Bronchial epithelial cell (primary cell): ENCODE measurements at regions not wholly inside any gene's neighbourhood (a gene's known extent, or its start where the extent isn't known, plus 50 kb on each side); places are given as distances from the start of the nearest gene placed in this dataset.

Source experiments
- DNase-seq: peaks from one replicate; pipeline ENCODE4 v3.0.0-alpha.2; 2010; ENCODE audit warnings: low read depth
- FAIRE-seq: peaks from 2 replicates; lab custom pipeline; 2011; peaks lifted over from hg19 to GRCh38; lab: Jason Lieb, UNC
- H3K27me3 ChIP-seq: 2 replicates; pipeline ENCODE4 v1.5.1; 2011; ENCODE audit warnings: low read length; ENCODE audit not compliant: control insufficient read depth, insufficient read depth
- H3K36me3 ChIP-seq: 2 replicates; pipeline ENCODE4 v1.5.1; 2011; ENCODE audit warnings: low read length; ENCODE audit not compliant: control insufficient read depth, insufficient read depth
- H3K4me3 ChIP-seq: 2 replicates; pipeline ENCODE4 v1.5.1; 2011; ENCODE audit warnings: mild to moderate bottlenecking, low read depth, low read length, control low read depth
- CTCF ChIP-seq: IDR thresholded peaks from 2 replicates; pipeline ENCODE4 v1.5.1; 2011; ENCODE audit warnings: mild to moderate bottlenecking, moderate library complexity, low read length, control low read depth, inconsistent platforms; ENCODE audit not compliant: insufficient read depth, severe bottlenecking

- no peak overlapping the region for H3K4me3 ChIP-seq
- DNase-seq (no peak), FAIRE-seq (no peak)
- TF ChIP-seq CTCF: no peak
- no peaks in the 10 kb centered on the region for H3K27me3 ChIP-seq
- no peaks in the 10 kb centered on the region for H3K36me3 ChIP-seq
Observed at GRCh38 chr2:163302141-163302540, 433.7 kb downstream of the FIGN start.

DNA sequence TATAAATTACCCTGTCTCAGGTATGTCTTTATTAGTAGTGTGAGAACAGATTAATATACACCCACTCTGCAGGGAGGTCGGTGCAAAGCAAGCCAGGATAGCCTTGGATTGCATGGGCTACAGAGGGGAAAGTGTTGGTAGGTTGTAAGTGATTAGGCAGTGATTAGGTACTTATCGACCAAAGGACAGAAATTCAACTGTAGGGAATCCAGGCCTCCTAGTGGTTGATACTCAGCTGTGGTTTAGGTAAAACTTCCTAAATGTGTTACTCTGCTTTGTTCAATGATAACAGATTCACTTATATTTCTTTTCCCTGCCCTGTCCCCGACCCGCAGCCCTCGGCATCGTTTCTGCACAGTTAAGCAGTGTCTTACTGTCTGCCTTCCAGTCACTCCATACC is 444.0 kb downstream of the FIGN start:
- Histone ChIP-seq H3K4me3 (no peak overlapping the region), H3K27me3 (no peaks in the 10 kb centered on the region), H3K36me3 (no peaks in the 10 kb centered on the region)
- FAIRE-seq (no peak), DNase-seq (no peak)
- no peak for TF ChIP-seq CTCF

DNA sequence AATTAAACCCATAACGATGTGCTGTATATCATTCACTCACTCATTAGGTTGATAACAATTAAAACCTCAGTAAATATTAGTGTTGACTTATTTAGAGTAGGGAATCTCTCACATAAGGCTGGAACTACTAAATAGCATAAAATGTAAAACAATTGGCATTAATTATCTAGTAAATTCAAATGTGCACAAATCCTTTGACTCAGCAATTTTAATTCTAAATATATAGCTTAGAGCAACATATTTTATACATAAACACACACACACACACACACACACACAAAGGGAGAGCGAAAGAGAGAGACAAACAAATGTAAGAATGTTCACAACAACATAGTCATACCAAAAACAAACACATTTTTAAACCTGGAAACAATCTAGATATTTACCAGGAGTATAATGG is 443.1 kb upstream of the KCNH7 start:
- FAIRE-seq: no peak
- no peaks in the 10 kb centered on the region for H3K27me3 ChIP-seq
- no peak for TF ChIP-seq CTCF

GRCh38 chr2:163269374-163270021 is 430.9 kb upstream of the KCNH7 start:
- FAIRE-seq (no peak), DNase-seq (no peak)
- H3K36me3 ChIP-seq: no peaks in the 10 kb centered on the region
- TF ChIP-seq CTCF: no peak
- H3K4me3 ChIP-seq: no peak overlapping the region
- H3K27me3 ChIP-seq: no peaks in the 10 kb centered on the region

More for the DNA sequence above, 443.1 kb upstream of the KCNH7 start:
- no peak for DNase-seq
- H3K4me3 ChIP-seq: no peak overlapping the region
- H3K36me3 ChIP-seq: no peaks in the 10 kb centered on the region

- peak; percentile 99 for DNase-seq
- TF ChIP-seq CTCF: no peak
- Histone ChIP-seq H3K27me3 (no peaks in the 10 kb centered on the region), H3K36me3 (no peaks in the 10 kb centered on the region), H3K4me3 (no peak overlapping the region)
- no peak for FAIRE-seq
Observed at GRCh38 chr2:163266772-163267171, 428.2 kb upstream of the KCNH7 start.

DNA sequence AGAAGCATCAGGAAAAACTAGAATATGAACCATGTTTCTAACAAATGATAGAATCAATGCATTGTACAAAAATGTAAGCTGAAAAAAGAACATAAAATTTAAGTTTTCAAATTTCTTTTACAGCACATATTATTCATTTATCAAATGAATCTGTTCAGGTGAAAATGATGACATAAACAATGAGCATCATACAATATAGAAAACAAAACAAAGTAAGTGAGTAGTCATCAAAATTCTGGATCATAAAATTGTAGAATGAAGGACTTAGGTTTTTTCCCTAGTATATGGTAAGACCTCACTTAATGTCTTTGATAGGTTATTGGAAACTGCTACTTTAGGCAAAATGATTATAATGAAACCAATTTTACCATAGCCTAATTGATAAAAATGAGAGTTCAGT is 427.0 kb upstream of the KCNH7 start:
- no peaks in the 10 kb centered on the region for H3K36me3 ChIP-seq
- H3K27me3 ChIP-seq: no peaks in the 10 kb centered on the region
- DNase-seq (no peak), FAIRE-seq (no peak)
- no peak overlapping the region for H3K4me3 ChIP-seq
- no peak for TF ChIP-seq CTCF
